HG03575 (cell line): ENCODE measurements at regions not wholly inside any gene's neighbourhood (a gene's known extent, or its start where the extent isn't known, plus 50 kb on each side); places are given as distances from the start of the nearest gene placed in this dataset.

Source experiments
- ATAC-seq: cut with Tn5 transposase; IDR thresholded peaks from one replicate; pipeline ENCODE4 v1.9.1; 2021; ENCODE audit not compliant: unreplicated experiment, insufficient number of reproducible peaks, low FRiP score; ENCODE audit errors: extremely low read depth

- no peak for ATAC-seq
Measured at GRCh38 chr18:67966224-67966623, 449.7 kb upstream of the DSEL start.

GRCh38 chr18:67964462-67964861, 447.9 kb upstream of the DSEL start:
- no peak for ATAC-seq

- no peak for ATAC-seq
Measured at GRCh38 chr18:67961701-67962440, 445.4 kb upstream of the DSEL start.

GRCh38 chr18:67957684-67958083, 441.2 kb upstream of the DSEL start:
- no peak for ATAC-seq

- no peak for ATAC-seq
Measured at GRCh38 chr18:67954594-67954993, 438.1 kb upstream of the DSEL start.

GRCh38 chr18:67951137-67951536, 434.6 kb upstream of the DSEL start:
- ATAC-seq, result no peak

GRCh38 chr18:67938660-67939059, 422.1 kb upstream of the DSEL start:
- ATAC-seq, result no peak

GRCh38 chr18:67935638-67936037, 419.1 kb upstream of the DSEL start:
- ATAC-seq, result no peak

GRCh38 chr18:67933271-67933670, 416.8 kb upstream of the DSEL start:
- ATAC-seq, result no peak

GRCh38 chr18:67932271-67932670, 415.8 kb upstream of the DSEL start:
- ATAC-seq, result no peak

- ATAC-seq, result no peak
Measured at GRCh38 chr18:67926929-67927864, 410.7 kb upstream of the DSEL start.

GRCh38 chr18:67924656-67925055, 408.1 kb upstream of the DSEL start:
- ATAC-seq, result no peak

GRCh38 chr18:67919316-67919715, 402.8 kb upstream of the DSEL start:
- ATAC-seq, result no peak

- ATAC-seq, result no peak
Measured at GRCh38 chr18:67916097-67916496, 399.6 kb upstream of the DSEL start.

GRCh38 chr18:67913040-67913439, 396.5 kb upstream of the DSEL start:
- no peak for ATAC-seq

- no peak for ATAC-seq
Measured at GRCh38 chr18:67901573-67901972, 385.1 kb upstream of the DSEL start.

GRCh38 chr18:67896451-67896850, 379.9 kb upstream of the DSEL start:
- ATAC-seq, result no peak

GRCh38 chr18:67893916-67894315, 377.4 kb upstream of the DSEL start:
- no peak for ATAC-seq

GRCh38 chr18:67876871-67877270, 360.4 kb upstream of the DSEL start:
- ATAC-seq, result no peak

GRCh38 chr18:67875944-67876343, 359.4 kb upstream of the DSEL start:
- no peak for ATAC-seq
